CD4-positive, alpha-beta T cell treated with Interleukin-17A for 1 hour (primary cell): ENCODE measurements at regions not wholly inside any gene's neighbourhood (a gene's known extent, or its start where the extent isn't known, plus 50 kb on each side); places are given as distances from the start of the nearest gene placed in this dataset.
"Not testable (repeated sequence)": the region's sequence is repeated elsewhere in the genome, so short reads cannot be mapped to it uniquely, and the experiment has no call there.

Experiments
- DNase-seq: peaks from one replicate; pipeline ENCODE4 v3.0.0-alpha.2; 2020

GRCh38 chr2:58341047-58341446 is 99.9 kb upstream of the FANCL start:
- no peak for DNase-seq

DNA sequence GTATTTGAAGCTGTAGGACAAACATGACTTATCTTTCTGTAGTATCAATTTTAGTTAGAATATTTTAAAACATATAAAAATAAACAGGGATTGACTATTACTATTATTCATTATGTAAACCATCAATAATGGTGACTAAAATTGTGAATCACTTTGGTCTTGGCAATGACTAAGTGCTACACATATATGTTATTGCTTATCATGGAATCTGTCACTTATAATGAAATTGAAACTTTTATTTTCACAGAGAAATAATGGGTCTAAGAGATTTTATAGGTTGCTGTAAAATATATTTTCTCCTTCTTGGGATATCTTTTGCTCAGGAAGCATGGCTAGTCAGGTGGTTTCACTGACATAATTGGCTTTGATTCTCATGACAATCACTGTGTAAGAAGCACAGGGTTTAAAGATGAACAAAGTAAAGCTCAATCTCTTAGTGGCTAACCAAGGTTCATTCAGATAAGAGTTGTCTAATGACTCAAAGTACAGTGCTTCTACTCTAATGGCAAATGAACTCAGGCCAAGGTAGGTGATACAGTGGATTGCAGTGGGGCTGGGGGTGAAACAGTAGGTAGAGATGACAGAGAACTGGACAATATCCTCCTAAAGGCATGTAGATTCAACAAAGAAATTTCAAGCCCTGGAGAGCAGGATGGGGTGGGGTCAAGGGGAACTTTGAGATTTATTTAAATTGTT is 98.6 kb upstream of the FANCL start:
- no peak for DNase-seq

DNA sequence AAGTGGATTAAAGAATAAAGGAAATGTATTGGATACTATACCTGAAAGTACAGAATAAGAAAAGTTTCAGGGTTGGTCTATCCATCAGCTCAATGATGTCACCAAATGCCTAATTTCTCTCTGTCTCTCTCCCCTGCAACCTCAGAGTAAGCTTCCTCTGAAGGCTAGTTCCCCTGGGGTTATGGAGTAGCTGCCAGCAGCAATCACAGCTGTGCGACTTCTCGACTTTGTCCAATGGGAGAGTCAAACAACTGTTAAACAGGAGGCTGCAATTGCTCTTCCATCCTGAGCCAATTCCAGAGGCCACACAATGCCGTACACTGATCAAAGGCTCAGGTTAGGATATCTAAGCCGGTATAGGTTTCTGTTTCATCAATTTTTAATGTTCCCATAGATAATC is 95.3 kb upstream of the FANCL start:
- no peak for DNase-seq

DNA sequence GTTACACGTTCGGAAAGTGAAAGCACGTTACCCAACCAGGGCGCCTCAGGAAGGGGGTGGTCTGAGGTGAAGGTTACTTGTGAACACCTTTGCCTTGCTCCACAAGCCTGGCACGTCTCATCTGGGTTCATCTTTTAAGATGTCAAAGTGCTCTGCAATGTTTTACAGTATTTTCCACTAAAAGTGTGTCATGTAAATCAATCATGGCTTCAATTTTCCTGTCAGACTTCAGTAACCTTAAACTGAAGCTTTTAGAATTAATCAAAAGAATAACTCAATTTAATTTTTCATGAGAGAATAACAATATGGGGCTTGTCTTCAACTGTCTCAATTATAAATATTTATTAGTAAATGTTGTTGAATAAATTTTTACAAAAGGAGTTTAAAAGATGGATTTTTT is 93.3 kb upstream of the FANCL start:
- no peak for DNase-seq

DNA sequence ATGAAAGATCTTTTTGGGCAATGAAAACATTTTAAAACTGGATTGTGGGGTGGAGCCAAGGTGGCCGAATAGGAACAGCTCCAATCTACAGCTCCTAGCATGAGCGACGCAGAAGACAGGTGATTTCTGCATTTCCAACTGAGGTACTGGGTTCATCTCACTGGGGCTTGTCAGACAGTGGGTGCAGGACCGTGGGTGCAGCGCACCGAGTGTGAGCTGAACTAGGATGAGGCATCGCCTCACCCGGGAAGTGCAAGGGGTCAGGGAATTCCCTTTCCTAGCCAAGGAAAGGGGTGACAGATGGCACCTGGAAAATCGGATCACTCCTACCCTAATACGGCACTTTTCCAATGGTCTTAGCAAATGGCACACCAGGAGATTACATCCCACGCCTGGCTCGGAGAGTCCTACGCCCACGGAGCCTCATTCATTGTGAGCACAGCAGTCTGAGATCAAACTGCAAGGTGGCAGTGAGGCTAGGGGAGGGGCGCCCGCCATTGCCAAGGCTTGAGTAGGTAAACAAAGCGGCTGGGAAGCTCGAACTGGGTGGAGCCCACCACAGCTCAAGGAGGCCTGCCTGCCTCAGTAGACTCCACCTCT is 84.3 kb upstream of the FANCL start:
- DNase-seq, result not testable (repeated sequence)

GRCh38 chr2:58319481-58319880 is 78.4 kb upstream of the FANCL start:
- DNase-seq, result no peak

- DNase-seq, result not testable (repeated sequence)
These were observed 77.8 kb upstream of the FANCL start for GRCh38 chr2:58318949-58319348.

GRCh38 chr2:58313926-58314325 is 72.8 kb upstream of the FANCL start:
- no peak for DNase-seq

DNA sequence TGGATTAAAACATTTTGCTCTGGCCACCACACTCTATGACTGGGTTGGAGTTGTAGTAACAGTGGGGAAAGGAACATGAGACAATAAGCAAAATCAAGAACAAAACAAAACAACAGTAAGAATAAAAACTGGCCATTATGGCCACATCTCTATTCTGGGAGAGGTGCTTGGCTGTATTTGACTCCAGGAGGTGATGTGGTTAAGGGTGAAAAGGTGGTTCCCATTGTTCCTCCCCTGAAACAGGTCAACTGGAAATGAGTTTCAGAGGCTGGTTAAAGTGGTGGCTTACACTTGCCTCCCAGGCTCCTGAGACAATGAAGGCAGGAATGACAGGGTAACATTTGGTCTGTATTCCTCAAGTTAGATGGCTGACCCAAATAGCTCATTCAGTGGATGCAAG is 67.3 kb upstream of the FANCL start:
- no peak for DNase-seq

- DNase-seq, result no peak
These were observed 63.7 kb upstream of the FANCL start for GRCh38 chr2:58304843-58305242.

DNA sequence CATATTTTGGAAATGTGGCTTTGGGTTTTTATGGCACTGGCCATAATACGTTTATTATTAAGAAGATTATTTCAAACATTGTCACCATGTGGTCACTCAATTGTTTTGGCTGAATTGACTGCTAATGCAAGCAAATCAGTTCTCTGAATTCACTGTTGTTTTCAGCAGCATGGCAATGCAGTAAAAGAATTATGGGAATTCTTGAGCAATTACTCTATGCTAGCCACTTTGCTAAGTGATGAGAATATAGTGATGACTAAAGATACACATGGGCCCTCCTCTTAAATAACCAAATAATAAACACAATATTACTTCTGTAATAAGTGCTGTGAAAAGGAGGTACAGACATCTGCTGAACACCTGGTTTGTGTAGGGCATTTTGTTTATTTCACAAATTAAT is 58.0 kb upstream of the FANCL start:
- DNase-seq, result no peak

GRCh38 chr2:58293056-58293455 is 51.9 kb upstream of the FANCL start:
- DNase-seq, result no peak

- no peak for DNase-seq
These were observed 50.8 kb upstream of the FANCL start for GRCh38 chr2:58291726-58292438.
